Thyroid gland (tissue), 4 donors: ENCODE measurements at regions not wholly inside any gene's neighbourhood (a gene's known extent, or its start where the extent isn't known, plus 50 kb on each side); places are given as distances from the start of the nearest gene placed in this dataset.
"Not testable (repeated sequence)": the region's sequence is repeated elsewhere in the genome, so short reads cannot be mapped to it uniquely, and the experiment has no call there.

Experiments
- POLR2A ChIP-seq, 2 donors: fragments of 450-650 bp; IDR thresholded peaks; one replicate each; pipeline ENCODE4 v1.6.1; 2017; ENCODE audit warnings: antibody characterized with exemption in 2 of 2, mild to moderate bottlenecking in 2 of 2, moderate library complexity in 1 of 2
- TF ChIP-seq, protein P1 (sequence below), 6 experiments: fragments of 200-600 bp in 3 of 6; fragments of 450-650 bp in 3 of 6; sonication (generic) in 3 of 6; IDR thresholded peaks; one replicate each; pipeline ENCODE4 v1.5.1; 2016 to 2019; ENCODE audit warnings: antibody characterized with exemption in 6 of 6, mild to moderate bottlenecking in 2 of 6, inconsistent platforms in 1 of 6, moderate library complexity in 1 of 6

DNA sequence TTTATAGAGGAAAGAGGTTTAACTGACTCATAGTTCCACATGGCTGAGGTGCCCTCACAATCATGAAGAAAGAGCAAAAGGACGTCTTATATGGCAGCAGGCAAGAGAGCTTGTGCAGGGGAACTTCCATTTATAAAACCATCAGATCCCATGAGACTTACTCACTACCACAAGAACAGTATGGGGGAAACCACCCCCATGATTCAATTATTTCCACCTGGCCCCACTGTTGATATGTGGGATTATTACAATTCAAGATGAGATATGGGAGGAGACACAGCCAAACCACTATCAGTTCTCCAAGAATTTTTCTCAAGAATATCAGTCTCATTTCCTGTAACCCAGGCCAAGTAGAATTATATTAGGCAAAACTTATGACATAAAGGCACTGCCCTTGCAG lies 77.8 kb downstream of the COL6A6 start:
- TF ChIP-seq, protein P1, sequence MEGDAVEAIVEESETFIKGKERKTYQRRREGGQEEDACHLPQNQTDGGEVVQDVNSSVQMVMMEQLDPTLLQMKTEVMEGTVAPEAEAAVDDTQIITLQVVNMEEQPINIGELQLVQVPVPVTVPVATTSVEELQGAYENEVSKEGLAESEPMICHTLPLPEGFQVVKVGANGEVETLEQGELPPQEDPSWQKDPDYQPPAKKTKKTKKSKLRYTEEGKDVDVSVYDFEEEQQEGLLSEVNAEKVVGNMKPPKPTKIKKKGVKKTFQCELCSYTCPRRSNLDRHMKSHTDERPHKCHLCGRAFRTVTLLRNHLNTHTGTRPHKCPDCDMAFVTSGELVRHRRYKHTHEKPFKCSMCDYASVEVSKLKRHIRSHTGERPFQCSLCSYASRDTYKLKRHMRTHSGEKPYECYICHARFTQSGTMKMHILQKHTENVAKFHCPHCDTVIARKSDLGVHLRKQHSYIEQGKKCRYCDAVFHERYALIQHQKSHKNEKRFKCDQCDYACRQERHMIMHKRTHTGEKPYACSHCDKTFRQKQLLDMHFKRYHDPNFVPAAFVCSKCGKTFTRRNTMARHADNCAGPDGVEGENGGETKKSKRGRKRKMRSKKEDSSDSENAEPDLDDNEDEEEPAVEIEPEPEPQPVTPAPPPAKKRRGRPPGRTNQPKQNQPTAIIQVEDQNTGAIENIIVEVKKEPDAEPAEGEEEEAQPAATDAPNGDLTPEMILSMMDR (IDR thresholded peaks at IDR 0.05): not testable (repeated sequence)
- TF ChIP-seq POLR2A (IDR thresholded peaks at IDR 0.05): not testable (repeated sequence)
